HUES6 (cell line): ENCODE measurements at regions not wholly inside any gene's neighbourhood (a gene's known extent, or its start where the extent isn't known, plus 50 kb on each side); places are given as distances from the start of the nearest gene placed in this dataset.

Experiments used
- H3K27ac ChIP-seq: 2 replicates; pipeline ENCODE4 v1.7.0; 2013; ENCODE audit warnings: low read depth, mild to moderate bottlenecking, low read length, inconsistent platforms
- H3K27me3 ChIP-seq: 2 replicates; pipeline ENCODE4 v1.6.1; 2013; ENCODE audit warnings: low read length; ENCODE audit not compliant: control insufficient read depth, insufficient read depth
- H3K36me3 ChIP-seq: 2 replicates; pipeline ENCODE4 v1.6.1; 2013; ENCODE audit warnings: low read length; ENCODE audit not compliant: control insufficient read depth, insufficient read depth
- H3K4me1 ChIP-seq: 2 replicates; pipeline ENCODE4 v1.6.1; 2013; ENCODE audit warnings: low read length; ENCODE audit not compliant: control insufficient read depth, insufficient read depth
- H3K4me3 ChIP-seq: 2 replicates; pipeline ENCODE4 v1.5.1; 2013; ENCODE audit warnings: low read depth, low read length
- H3K9ac ChIP-seq: one replicate; pipeline ENCODE4 v1.6.1; 2013; ENCODE audit warnings: mild to moderate bottlenecking, low read length
- H3K9me3 ChIP-seq: 2 replicates; pipeline ENCODE4 v1.6.1; 2013; ENCODE audit warnings: low read depth, low read length; ENCODE audit not compliant: control insufficient read depth, insufficient read depth

DNA sequence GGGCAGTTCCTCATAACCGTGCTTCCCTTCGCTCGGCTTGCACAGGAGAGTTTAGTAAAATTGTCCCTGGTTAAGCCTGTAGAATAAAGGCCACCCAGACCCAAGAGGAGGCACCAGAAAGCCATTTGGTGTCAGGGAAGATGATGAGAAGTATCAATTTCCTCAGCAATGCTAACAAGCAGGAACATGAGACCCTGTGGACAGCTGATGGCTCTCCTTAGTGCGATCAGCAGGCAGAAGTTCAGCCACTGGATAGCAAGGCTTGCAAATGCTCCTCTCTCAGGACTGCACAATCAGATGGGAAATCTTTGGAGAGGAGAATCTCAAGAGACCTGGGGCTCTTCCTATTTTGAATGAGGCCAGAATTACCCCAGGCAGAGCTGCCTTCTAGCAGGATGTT is 261.1 kb upstream of the DYNLRB2 start:
- Histone ChIP-seq H3K36me3 (no peaks in the 10 kb centered on the region), H3K27ac (no peak overlapping the region), H3K9ac (no peak overlapping the region), H3K4me3 (no peak overlapping the region), H3K4me1 (no peaks in the 10 kb centered on the region), H3K9me3 (no peaks in the 10 kb centered on the region), H3K27me3 (no peaks in the 10 kb centered on the region)

DNA sequence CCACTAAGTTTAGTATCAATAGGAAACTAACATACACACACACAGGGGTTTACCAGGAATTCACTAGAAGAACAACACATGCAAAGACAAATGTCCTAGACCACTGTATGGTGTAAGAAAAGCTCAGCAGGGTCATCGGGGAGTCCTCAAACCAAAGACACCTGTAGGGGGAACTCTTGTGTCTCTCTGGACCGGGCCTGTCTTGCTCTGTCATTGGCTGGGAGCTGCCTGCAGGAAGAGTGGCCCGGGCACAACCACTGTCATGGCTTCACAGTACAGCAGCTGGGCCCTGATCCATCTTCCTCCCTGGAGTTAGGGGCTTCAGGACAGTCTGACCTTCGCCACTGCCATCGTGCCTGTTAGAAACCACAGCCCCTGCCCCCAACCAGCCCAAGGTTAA is 263.6 kb upstream of the DYNLRB2 start:
- Histone ChIP-seq H3K9ac (no peak overlapping the region), H3K27me3 (no peaks in the 10 kb centered on the region), H3K36me3 (no peaks in the 10 kb centered on the region), H3K4me1 (no peaks in the 10 kb centered on the region), H3K9me3 (no peaks in the 10 kb centered on the region), H3K4me3 (no peak overlapping the region), H3K27ac (no peak overlapping the region)

DNA sequence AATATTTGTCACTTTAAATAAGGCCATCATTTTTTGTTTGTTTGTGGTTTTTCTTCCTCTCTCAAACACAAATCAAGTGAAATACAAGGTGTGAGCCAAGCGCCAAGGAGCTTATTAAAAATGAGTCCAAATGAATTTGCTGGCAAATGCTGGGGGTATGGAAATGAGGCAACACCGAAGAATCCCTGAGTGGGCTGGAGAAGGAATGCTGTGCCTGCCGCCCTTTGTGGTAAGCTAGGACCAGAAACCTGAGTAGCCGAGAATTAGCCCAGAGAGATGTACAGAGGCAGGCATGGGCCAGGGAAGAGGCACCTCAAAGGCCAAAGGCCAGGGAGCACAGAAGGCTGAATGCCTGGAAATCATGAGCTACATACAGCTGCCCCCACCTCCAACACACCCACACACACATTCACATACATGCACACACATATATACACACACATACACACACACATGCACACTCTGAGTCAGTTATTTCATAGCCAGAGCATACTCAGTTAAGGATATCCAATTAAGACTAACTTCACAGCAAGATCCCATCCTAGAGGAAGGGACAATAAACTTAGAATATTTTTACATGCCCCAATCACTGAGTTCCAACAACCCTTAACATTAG is 266.1 kb upstream of the DYNLRB2 start:
- Histone ChIP-seq H3K27ac (no peak overlapping the region), H3K4me3 (no peak overlapping the region), H3K9me3 (no peaks in the 10 kb centered on the region), H3K36me3 (no peaks in the 10 kb centered on the region), H3K9ac (no peak overlapping the region), H3K27me3 (no peaks in the 10 kb centered on the region), H3K4me1 (no peaks in the 10 kb centered on the region)

DNA sequence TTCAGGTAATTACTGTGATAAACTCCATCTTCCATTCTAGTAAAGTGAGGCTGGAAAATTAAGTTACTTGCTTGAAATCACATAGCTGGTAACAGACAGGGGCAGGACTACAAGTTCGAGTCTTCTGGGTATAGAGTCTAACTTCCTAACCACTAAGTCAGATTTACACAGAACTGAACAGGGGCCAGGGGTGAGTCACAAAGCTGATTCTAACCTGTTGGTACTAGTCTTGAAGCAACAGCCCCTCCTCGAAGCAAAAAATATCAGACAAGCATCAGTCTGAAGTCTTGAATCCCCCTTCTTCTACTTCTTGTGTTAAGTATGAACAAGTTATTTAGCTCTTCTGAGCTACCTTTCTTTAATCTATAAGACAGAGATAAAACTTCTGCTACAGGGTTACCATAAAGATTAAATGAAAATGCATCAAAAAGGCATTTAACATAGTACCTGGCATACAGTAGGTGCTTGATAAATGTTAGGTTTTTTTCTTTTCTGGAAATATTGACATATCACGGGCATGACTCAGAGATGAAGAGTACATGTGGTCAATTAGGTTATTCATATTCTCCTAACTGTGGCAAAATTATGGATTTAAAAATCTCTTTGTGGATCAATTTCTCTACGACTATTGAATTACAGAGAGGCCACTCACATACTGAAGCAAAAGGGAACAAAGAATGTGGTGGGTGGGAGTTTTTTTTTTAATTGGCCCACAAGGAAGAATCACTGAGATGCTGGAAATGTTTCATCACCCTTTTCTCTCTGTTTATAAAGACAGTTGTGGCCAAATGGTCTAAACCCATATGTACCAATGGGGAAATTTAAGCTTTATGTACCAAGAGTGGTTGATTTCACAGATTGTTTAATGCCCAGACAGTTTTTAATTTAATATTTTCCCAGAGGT is 266.9 kb upstream of the DYNLRB2 start:
- Histone ChIP-seq H3K36me3 (no peaks in the 10 kb centered on the region), H3K27me3 (no peaks in the 10 kb centered on the region), H3K4me3 (no peak overlapping the region), H3K9me3 (no peaks in the 10 kb centered on the region), H3K4me1 (no peaks in the 10 kb centered on the region), H3K27ac (no peak overlapping the region), H3K9ac (no peak overlapping the region)

DNA sequence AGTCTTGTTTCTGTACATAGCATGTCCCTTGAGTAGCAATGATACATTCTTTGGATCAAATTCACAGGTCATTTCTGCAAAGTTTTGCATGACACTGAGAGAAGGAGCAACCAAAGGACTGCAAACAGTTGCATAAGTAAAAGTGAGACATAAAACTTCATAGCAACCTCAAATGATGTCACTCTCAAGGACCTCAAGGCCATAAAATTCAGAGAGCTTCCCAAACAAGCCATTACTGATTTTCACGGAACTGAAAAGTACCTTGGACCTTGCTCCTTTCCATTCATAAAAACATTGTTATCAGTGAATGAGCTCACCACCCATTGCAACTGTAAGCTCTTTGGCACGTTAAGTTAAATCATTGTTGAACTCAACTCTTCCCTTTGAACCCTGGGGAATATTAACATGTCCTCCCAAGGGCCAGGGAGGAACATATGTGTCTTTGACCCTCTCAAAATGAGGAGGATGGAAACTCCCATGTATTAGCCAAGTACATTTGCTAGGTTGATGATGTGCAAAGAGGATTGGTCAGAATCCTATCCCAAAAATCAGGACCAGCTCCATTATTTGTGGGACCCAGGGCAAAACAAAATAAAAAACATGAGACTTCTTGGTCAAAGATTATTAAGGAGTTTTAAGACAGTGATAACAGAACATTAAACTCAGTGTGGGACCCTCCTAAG is 275.0 kb upstream of the DYNLRB2 start:
- no peaks in the 10 kb centered on the region for H3K9me3 ChIP-seq
- H3K27ac ChIP-seq = no peak overlapping the region
- no peak overlapping the region for H3K4me3 ChIP-seq
- no peaks in the 10 kb centered on the region for H3K4me1 ChIP-seq
- H3K27me3 ChIP-seq = no peaks in the 10 kb centered on the region
- no peaks in the 10 kb centered on the region for H3K36me3 ChIP-seq
- H3K9ac ChIP-seq = no peak overlapping the region

DNA sequence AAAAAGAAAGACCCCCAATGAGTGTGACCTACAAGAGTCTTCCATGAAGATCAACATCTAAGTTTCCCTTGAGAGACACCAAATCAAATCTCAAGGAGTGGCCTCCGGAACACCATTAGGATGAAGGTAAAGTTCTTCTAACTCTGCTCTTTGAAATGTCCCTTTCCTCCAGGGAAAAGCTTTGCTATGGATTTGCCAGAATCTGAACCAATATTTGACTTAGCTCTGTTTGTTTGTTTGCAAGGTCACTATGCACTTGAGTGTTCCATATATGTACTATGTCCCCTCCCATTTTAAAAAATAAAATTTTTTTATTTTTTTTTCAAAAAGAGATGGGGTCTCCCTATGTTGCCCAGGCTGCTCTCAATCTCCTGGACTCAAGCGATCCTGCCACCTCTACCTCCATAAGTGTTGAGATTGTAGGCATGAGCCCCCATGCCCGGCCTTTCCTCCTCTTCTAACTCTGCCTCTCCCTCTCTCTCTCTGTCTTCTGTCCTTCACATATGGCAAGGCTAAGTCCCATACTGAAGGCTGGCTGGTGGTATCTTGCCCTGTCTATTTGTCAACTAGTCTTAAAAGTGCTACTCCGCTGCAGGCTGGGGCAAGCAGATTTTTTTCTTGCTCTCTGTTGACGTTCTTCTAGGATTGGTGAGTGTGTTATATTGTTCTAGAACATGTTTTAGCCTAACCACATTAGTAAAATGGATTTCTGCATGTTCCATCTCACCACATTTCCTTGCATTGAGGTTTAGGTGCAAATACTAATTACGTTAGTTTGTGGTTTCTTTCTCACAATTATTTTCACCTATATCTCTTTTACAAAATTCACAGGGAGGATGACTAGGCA is 276.7 kb upstream of the DYNLRB2 start:
- H3K9me3 ChIP-seq = no peaks in the 10 kb centered on the region
- no peaks in the 10 kb centered on the region for H3K27me3 ChIP-seq
- no peak overlapping the region for H3K27ac ChIP-seq
- no peaks in the 10 kb centered on the region for H3K4me1 ChIP-seq
- no peak overlapping the region for H3K4me3 ChIP-seq
- H3K9ac ChIP-seq = no peak overlapping the region
- H3K36me3 ChIP-seq = no peaks in the 10 kb centered on the region

DNA sequence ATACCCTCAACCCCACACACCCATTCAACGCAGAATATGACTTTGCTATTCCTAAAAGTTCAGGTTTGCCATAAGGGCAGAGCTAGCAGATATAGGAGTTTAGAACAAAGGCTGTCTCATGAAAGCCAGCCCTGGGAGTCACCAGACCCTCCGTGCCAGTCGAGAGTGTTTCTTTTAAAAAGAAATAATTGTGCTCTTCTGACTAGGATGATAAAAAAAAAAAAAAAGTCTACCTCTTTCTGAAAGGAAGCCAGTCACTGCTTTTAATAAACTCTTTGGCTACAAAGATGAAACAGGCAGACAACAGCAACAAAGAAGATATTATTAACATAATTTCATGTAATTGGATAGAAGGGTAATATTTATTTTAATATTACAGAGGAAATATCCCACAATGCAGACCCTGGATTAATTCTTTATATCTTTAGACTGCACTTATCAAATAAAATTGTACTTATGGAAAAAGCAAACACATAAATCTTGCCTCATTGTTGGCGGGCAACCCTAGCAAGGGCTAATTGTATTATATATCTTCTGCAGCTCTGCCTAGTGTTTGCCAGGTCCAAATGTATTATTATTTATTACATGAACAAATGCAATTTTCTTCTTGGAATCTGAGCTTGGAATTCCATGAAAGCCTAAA is 277.5 kb upstream of the DYNLRB2 start:
- Histone ChIP-seq H3K36me3 (no peaks in the 10 kb centered on the region), H3K9ac (no peak overlapping the region), H3K9me3 (no peaks in the 10 kb centered on the region), H3K4me3 (no peak overlapping the region), H3K27me3 (no peaks in the 10 kb centered on the region), H3K4me1 (no peaks in the 10 kb centered on the region), H3K27ac (no peak overlapping the region)

DNA sequence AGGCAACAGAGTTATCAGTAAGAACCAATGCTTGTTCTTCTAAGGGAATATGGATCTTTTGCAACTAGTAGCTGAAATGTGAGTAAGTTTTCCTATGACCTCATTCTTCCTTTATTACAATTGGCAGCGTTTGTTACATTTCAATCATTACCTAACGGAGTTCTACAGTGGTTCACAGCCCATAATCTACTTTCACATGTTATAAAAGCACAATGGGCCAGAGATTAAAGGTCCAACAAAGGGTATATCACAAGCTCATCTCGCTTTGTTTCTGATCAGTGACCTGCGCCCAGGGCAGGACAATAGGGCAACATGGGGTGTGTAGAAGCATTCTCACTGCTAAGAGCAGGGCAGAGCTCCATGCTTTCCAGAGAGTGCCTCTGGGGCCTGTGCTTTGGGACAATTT is 279.9 kb upstream of the DYNLRB2 start:
- Histone ChIP-seq H3K36me3 (no peaks in the 10 kb centered on the region), H3K9ac (no peak overlapping the region), H3K27me3 (no peaks in the 10 kb centered on the region), H3K27ac (no peak overlapping the region), H3K4me3 (no peak overlapping the region), H3K9me3 (no peaks in the 10 kb centered on the region), H3K4me1 (no peaks in the 10 kb centered on the region)

DNA sequence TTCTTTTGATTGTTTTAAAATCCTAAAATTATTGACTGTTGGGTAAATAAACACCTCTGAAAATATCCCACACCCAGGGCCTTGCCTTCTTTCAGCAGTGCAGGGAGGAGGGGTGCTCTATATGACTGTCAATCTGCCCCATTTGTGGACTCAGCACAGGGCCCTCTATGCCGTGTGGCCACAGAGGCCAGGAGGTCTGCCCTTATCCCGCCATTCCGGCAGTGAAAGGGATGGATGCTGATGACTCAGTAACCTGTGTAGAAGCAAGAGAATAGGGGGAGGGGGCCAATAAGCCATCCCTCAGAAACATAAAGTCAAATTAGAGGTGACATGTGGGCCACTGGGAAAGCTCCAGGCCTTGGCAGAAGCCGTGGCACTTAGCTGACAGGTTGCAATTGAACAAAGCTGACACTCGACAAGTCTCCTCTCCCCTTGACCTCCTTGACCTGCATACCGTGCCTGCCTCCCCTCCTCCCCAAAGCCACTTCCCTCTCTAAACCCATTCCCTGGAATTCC is 281.4 kb upstream of the DYNLRB2 start:
- Histone ChIP-seq H3K9me3 (no peaks in the 10 kb centered on the region), H3K27me3 (no peaks in the 10 kb centered on the region), H3K9ac (no peak overlapping the region), H3K36me3 (no peaks in the 10 kb centered on the region), H3K4me1 (no peaks in the 10 kb centered on the region), H3K4me3 (no peak overlapping the region), H3K27ac (no peak overlapping the region)

DNA sequence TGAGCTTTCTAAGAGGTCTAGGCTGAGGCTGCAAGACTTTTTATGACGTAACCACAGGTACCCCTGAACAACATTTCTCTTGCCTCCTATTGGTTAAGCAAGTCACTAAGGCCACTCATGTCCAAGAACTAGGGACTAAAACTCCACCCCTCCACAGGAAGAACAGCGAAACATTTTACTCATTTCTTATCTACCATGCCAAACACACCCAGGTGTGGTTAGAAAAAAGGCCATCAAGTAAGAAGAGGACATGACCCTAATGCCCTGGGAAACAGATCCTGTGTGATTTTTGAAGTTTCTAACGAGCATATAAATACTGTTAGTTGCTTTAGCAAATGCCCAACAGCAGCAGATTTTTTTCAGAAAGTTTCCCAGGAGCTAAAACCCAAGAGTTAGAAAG is 282.4 kb upstream of the DYNLRB2 start:
- Histone ChIP-seq H3K9me3 (no peaks in the 10 kb centered on the region), H3K4me3 (no peak overlapping the region), H3K9ac (no peak overlapping the region), H3K36me3 (no peaks in the 10 kb centered on the region), H3K27me3 (no peaks in the 10 kb centered on the region), H3K4me1 (no peaks in the 10 kb centered on the region), H3K27ac (no peak overlapping the region)
